Fibroblast of villous mesenchyme (primary cell): ENCODE measurements at regions not wholly inside any gene's neighbourhood (a gene's known extent, or its start where the extent isn't known, plus 50 kb on each side); places are given as distances from the start of the nearest gene placed in this dataset.

Experiments used
- DNase-seq: peaks from one replicate; pipeline ENCODE4 v3.0.0-alpha.2; 2010; ENCODE audit warnings: low read depth
- H3K4me3 ChIP-seq: 2 replicates; pipeline ENCODE4 v1.5.1; 2011; ENCODE audit warnings: low read depth, mild to moderate bottlenecking, low read length
- TF ChIP-seq, protein P1 (sequence below): IDR thresholded peaks from 2 replicates; pipeline ENCODE4 v1.5.1; 2012; ENCODE audit warnings: low read depth, mild to moderate bottlenecking, low read length; ENCODE audit not compliant: insufficient read depth

DNA sequence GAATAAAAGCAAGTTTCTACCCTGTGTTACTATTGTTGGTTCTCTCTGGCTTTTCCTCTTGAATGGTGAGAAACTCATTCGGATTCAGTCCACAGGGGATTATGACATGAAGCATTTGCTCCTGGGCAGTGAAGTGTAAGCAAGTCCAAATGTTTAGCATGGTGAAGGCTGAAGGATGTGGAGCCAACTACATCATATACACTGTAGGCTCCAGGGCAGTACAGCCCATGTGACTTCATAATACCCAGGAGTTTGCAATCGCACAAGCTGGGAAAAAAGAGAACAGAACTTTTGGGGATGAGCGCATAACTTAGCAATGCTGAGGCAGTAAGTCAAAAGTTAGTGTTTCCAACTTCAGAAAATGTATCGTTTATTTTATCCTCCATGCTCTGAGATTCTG, 695.7 kb upstream of the POU3F3 start:
- H3K4me3 ChIP-seq = no peak overlapping the region
- DNase-seq = no peak
- TF ChIP-seq, protein P1, sequence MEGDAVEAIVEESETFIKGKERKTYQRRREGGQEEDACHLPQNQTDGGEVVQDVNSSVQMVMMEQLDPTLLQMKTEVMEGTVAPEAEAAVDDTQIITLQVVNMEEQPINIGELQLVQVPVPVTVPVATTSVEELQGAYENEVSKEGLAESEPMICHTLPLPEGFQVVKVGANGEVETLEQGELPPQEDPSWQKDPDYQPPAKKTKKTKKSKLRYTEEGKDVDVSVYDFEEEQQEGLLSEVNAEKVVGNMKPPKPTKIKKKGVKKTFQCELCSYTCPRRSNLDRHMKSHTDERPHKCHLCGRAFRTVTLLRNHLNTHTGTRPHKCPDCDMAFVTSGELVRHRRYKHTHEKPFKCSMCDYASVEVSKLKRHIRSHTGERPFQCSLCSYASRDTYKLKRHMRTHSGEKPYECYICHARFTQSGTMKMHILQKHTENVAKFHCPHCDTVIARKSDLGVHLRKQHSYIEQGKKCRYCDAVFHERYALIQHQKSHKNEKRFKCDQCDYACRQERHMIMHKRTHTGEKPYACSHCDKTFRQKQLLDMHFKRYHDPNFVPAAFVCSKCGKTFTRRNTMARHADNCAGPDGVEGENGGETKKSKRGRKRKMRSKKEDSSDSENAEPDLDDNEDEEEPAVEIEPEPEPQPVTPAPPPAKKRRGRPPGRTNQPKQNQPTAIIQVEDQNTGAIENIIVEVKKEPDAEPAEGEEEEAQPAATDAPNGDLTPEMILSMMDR = no peak

DNA sequence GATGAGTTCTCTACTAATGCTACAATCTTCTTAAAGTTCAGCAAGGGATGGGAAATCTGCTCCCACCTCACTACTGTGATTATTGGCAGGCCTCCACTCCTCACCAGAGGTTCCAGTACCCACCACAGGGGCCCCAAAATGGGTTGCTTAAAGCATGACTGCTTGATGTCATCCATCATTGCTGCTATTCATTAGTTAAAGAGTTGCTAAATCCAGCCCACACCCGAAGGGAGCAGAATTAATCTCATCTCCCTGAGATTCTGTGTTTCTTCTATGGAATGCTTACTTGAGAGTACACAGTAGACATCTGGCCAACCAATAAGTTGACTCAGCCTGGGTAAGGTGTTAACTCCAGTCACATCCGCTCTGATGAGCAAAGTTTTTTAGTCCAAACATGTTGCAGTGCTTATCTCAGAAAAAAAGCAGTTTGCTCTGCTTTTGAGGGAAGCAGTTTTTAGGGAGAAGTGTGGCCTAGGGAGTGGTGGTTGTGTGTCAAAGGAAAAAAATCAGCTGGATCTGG, 690.2 kb upstream of the POU3F3 start:
- H3K4me3 ChIP-seq = no peak overlapping the region
- TF ChIP-seq, protein P1 = no peak
- no peak for DNase-seq

DNA sequence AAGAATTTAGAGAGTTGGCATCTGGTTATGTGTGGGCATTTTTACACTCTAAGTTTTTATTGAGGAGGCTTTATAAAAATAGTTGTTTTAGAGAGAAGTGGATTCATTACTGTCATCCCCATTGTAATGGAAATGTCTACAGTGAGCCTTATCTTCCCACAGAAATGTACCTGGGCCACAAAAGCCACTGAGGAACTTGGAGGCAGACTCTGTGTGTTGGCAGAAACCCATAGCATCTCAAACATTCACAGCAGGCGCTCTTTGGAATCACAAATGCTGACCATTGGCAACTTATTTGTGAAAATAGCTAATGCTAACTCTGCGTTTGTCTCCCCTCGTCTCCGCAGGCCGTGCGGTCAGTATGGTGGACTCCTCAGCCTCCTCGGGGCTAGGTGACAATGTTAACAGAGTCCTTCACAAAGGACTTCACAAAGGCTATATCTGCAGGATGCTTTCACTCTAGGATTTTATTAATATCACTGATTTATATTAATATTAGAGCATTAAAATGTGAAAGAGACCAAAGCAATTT, 689.1 kb upstream of the POU3F3 start:
- TF ChIP-seq, protein P1 = no peak
- DNase-seq = no peak
- no peak overlapping the region for H3K4me3 ChIP-seq

DNA sequence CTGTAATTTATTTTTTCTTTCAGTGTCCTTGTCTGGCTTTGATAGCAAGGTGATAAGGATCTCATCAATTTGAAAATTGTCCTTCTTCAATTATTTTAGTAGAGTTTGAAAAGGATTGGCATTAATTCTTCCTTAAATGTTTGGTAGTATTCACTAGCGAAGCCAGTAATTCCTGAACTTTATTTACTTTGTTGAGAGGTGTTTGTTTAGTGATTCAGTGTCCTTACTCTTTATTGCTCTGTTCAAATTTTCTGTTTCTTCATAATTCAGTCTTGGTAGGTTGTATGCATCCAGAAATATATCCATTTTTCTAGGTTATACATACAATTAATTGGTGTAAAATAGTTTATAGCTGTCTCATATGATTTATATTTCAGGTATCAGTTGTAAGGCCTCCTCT, 676.7 kb upstream of the POU3F3 start:
- TF ChIP-seq, protein P1 = no peak
- H3K4me3 ChIP-seq = no peak overlapping the region
- DNase-seq = no peak

DNA sequence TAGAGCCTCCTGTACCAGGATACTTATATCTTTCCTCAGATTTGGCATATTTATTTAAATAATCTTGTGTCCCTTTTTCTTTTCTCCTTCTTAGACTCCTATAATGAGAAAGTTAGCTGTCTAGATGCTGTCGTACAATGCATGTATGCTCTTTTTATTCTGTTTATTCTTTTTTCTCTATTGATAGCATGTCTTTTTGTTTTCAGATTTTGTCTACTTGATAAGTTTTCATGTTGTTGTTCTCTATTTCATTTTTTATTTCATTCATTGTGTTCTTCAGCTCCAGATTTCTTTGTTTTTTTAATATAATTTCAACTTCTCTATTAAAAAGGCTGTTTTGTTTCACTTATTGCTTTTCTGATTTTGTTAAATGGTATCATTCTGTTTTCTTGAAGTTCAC, 674.3 kb upstream of the POU3F3 start:
- H3K4me3 ChIP-seq = no peak overlapping the region
- DNase-seq = no peak
- TF ChIP-seq, protein P1 = no peak

DNA sequence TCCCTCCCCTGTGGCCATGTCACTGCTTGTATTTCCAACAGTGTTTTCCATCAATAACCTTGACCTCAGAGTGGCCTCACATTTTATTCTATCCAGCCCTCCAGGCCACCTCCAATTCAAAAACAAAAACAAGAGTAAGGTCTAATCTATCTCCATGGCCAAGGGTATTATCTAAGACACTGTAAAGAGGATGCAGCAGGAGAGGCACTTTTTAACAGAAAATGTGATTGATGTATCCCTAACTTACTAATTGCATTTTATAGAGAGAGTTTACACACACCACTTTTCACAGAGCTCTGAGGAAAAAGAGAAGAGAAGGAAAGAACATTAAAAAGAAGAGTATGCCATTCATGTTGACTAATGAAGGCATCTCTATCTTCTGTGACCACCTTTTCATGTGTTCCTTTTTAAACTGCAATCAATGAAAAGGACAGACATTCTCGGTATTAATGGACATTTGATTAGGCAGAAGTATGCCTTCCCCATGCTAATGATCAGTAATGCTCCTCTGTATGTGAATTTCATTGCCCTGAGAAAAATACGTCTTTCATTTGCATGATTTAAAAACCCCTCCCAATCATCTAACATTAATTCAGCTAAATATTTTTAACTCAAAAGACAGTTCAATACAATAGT, 653.3 kb upstream of the POU3F3 start:
- H3K4me3 ChIP-seq = no peak overlapping the region
- DNase-seq = no peak
- TF ChIP-seq, protein P1 = no peak
